Immature natural killer cell (primary cell): ENCODE measurements at regions not wholly inside any gene's neighbourhood (a gene's known extent, or its start where the extent isn't known, plus 50 kb on each side); places are given as distances from the start of the nearest gene placed in this dataset.

Source experiments
- DNase-seq, 3 donors: peaks; one replicate each; pipeline ENCODE4 v3.0.0; 2022; ENCODE audit warnings: mixed read lengths in 1 of 3
- H3K27ac Mint-ChIP-seq, 6 donors: one replicate each; pipeline ENCODE4 v1.8.0; 2020; ENCODE audit warnings: mixed read lengths in 6 of 6, mild to moderate bottlenecking in 5 of 6, inconsistent platforms in 4 of 6, moderate library complexity in 3 of 6
- H3K27me3 Mint-ChIP-seq, 3 donors: one replicate each; pipeline ENCODE4 v1.8.0; 2020 to 2021; ENCODE audit warnings: low read depth in 3 of 3, mild to moderate bottlenecking in 3 of 3, mixed read lengths in 3 of 3, moderate library complexity in 3 of 3, inconsistent platforms in 1 of 3
- H3K36me3 Mint-ChIP-seq, 3 donors: one replicate each; pipeline ENCODE4 v1.8.0; 2020; ENCODE audit warnings: mixed read lengths in 3 of 3, inconsistent platforms in 2 of 3, mild to moderate bottlenecking in 2 of 3
- H3K4me1 Mint-ChIP-seq, 2 donors: one replicate each; pipeline ENCODE4 v1.8.0; 2020; ENCODE audit warnings: inconsistent platforms in 2 of 2, mild to moderate bottlenecking in 2 of 2, mixed read lengths in 2 of 2, moderate library complexity in 1 of 2
- H3K4me3 Mint-ChIP-seq, 5 donors: one replicate each; pipeline ENCODE4 v1.8.0; 2020; ENCODE audit warnings: mild to moderate bottlenecking in 5 of 5, mixed read lengths in 5 of 5, inconsistent platforms in 3 of 5, moderate library complexity in 3 of 5
- H3K9me3 Mint-ChIP-seq, 6 donors: one replicate each; pipeline ENCODE4 v1.8.0; 2020; ENCODE audit warnings: mild to moderate bottlenecking in 6 of 6, mixed read lengths in 6 of 6, inconsistent platforms in 4 of 6, moderate library complexity in 3 of 6

GRCh38 chr19:29422486-29423085, 103.2 kb upstream of the VSTM2B start:
- no peak overlapping the region for H3K27ac Mint-ChIP-seq
- H3K27me3 Mint-ChIP-seq: peaks cover 3 to 6% (median 3%) of the 10 kb centered on the region in 3 donors
- DNase-seq: no peak
- no peaks in the 10 kb centered on the region for H3K36me3 Mint-ChIP-seq
- no peak overlapping the region for H3K4me3 Mint-ChIP-seq
- H3K9me3 Mint-ChIP-seq: no peaks in the 10 kb centered on the region
- H3K4me1 Mint-ChIP-seq: peaks cover 0 to 2% of the 10 kb centered on the region in 2 donors

DNA sequence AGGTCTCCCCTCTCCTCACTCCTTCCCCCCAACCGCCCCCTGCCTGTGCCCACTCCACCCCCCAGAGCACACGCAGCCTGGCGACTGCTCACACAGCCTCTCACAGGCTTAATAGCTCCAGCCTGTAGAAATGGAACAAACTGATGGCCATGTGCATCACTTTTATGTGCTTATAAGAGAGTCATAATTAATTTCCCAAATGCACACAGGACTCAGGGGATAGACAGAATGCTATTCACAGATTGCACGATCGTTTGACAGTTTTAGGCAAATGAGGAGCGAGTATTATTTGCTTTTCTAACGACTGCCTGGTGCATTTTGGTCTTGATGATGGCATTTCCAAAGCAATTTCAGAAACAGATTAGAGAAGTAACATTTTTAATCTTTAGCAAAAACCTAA, 97.7 kb upstream of the VSTM2B start:
- Mint-ChIP-seq H3K4me1 (no peaks in the 10 kb centered on the region), H3K27me3 (peaks cover 5 to 10% (median 5%) of the 10 kb centered on the region in 3 donors), H3K27ac (no peak overlapping the region), H3K4me3 (no peak overlapping the region), H3K36me3 (no peaks in the 10 kb centered on the region), H3K9me3 (no peaks in the 10 kb centered on the region)
- no peak for DNase-seq

DNA sequence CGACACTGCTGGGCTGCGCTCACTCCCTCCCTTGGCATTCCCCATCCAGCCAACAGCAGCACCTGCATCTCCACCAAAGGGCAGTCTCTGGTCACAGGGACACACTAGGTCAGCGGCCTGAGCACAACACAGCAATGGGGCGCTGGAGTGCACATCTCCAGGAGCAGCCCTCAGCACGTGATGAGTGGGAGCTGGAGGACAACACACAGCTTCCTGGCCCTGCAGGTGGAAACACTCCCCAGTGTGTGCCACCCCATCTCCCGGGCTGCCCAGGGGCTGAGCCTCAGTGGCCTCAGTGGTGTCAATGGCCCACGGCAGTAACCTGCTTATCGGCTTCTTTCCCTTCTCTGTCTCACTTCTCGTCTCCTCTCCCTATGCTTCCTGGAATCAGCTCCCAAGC, 96.8 kb upstream of the VSTM2B start:
- H3K27ac Mint-ChIP-seq: no peak overlapping the region
- DNase-seq: no peak
- H3K9me3 Mint-ChIP-seq: no peaks in the 10 kb centered on the region
- H3K4me1 Mint-ChIP-seq: no peaks in the 10 kb centered on the region
- no peaks in the 10 kb centered on the region for H3K36me3 Mint-ChIP-seq
- H3K4me3 Mint-ChIP-seq: no peak overlapping the region
- peaks cover 5 to 10% (median 9%) of the 10 kb centered on the region in 3 donors for H3K27me3 Mint-ChIP-seq

- H3K36me3 Mint-ChIP-seq: no peaks in the 10 kb centered on the region
- no peaks in the 10 kb centered on the region for H3K4me1 Mint-ChIP-seq
- no peak overlapping the region for H3K4me3 Mint-ChIP-seq
- no peak overlapping the region for H3K27ac Mint-ChIP-seq
- peaks cover 5 to 10% (median 9%) of the 10 kb centered on the region in 3 donors for H3K27me3 Mint-ChIP-seq
- DNase-seq: no peak
- H3K9me3 Mint-ChIP-seq: no peaks in the 10 kb centered on the region
These were observed 96.2 kb upstream of the VSTM2B start for GRCh38 chr19:29429581-29429980.

DNA sequence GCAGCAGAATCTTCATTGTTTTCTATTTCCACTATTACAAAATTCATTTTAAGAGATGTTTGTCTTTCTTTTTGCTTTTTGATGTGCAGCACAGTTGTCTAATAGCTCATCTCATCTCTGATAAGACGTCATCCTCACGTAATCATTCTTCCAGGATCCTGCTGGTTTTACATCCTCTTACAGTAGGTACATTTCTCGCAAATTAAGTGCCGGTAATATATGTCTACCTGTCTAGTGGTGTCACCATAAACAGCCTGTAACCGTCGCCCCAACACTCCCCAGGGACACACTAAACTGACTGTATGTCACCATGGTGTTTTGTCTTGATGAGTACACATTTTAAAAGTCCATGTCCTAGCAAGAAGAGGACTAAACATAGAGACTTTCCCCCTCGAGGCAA, 94.5 kb upstream of the VSTM2B start:
- Mint-ChIP-seq H3K4me3 (no peak overlapping the region), H3K36me3 (no peaks in the 10 kb centered on the region), H3K4me1 (no peaks in the 10 kb centered on the region), H3K27ac (no peak overlapping the region), H3K27me3 (peaks cover 1 to 10% (median 9%) of the 10 kb centered on the region in 3 donors), H3K9me3 (no peaks in the 10 kb centered on the region)
- DNase-seq: no peak

DNA sequence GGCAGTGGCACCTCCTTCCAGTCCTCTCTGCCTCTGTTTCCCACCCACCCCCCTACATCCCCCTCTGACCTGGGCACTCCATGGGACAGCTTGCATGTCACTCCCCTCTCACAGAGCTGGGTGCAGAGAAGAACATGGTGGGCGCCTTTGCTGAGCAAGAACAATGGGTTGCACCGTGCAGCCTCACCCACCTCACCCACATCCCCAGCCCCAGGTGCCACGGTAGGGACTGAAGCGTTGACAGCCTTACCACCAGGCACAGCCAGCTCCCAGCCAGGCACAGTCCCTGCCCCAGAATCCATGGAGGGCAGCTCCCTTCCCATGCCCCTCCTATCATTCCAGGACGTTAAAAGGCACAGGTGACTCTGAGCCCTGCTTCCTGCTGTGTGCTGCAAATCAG, 93.1 kb upstream of the VSTM2B start:
- no peak for DNase-seq
- Mint-ChIP-seq H3K36me3 (no peaks in the 10 kb centered on the region), H3K27ac (no peak overlapping the region), H3K4me3 (no peak overlapping the region), H3K4me1 (no peaks in the 10 kb centered on the region), H3K9me3 (no peaks in the 10 kb centered on the region), H3K27me3 (peaks cover 1 to 7% (median 5%) of the 10 kb centered on the region in 3 donors)

DNA sequence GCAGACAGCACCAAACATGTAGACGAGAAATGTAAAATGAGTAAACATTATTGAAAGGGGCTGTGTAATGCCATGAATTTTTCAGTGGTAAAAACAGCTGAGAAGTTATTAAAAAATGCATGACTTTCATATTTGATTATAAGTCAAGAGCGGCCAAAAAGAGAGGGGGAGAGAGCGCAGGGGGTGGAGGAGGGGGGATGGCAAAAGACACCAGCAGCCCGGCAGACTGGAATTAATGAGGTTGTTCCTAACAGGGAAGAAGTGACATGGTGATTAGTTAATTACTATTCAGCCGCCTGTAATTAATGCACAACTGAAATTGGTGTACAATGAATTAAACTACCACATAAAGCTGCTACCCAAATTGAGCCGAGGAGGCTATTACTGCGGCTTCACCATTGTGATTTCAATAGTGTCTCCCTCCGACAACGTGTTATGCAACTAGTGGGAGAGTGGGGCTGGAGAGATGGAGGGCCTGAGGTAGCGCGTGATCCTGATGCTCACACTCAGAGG, 89.1 kb upstream of the VSTM2B start:
- Mint-ChIP-seq H3K4me1 (no peaks in the 10 kb centered on the region), H3K36me3 (no peaks in the 10 kb centered on the region), H3K27me3 (peaks cover 1 to 8% (median 2%) of the 10 kb centered on the region in 3 donors), H3K27ac (no peak overlapping the region), H3K9me3 (no peaks in the 10 kb centered on the region), H3K4me3 (no peak overlapping the region)
- no peak for DNase-seq

- DNase-seq: no peak
- no peaks in the 10 kb centered on the region for H3K4me1 Mint-ChIP-seq
- no peak overlapping the region for H3K27ac Mint-ChIP-seq
- H3K4me3 Mint-ChIP-seq: no peak overlapping the region
- H3K27me3 Mint-ChIP-seq: peaks cover 0 to 2% (median 2%) of the 10 kb centered on the region in 3 donors
- no peaks in the 10 kb centered on the region for H3K36me3 Mint-ChIP-seq
- H3K9me3 Mint-ChIP-seq: no peaks in the 10 kb centered on the region
These were observed 86.8 kb upstream of the VSTM2B start for GRCh38 chr19:29439021-29439420.

GRCh38 chr19:29439688-29440550, 85.9 kb upstream of the VSTM2B start:
- no peaks in the 10 kb centered on the region for H3K9me3 Mint-ChIP-seq
- H3K27me3 Mint-ChIP-seq: peaks cover 0 to 7% (median 2%) of the 10 kb centered on the region in 3 donors
- no peak for DNase-seq
- H3K4me3 Mint-ChIP-seq: no peak overlapping the region
- no peak overlapping the region for H3K27ac Mint-ChIP-seq
- no peaks in the 10 kb centered on the region for H3K36me3 Mint-ChIP-seq
- no peaks in the 10 kb centered on the region for H3K4me1 Mint-ChIP-seq

- Mint-ChIP-seq H3K4me3 (no peak overlapping the region), H3K27me3 (peaks cover 2 to 9% (median 5%) of the 10 kb centered on the region in 3 donors), H3K36me3 (no peaks in the 10 kb centered on the region)
These were observed 83.7 kb upstream of the VSTM2B start for GRCh38 chr19:29442094-29442493.

DNA sequence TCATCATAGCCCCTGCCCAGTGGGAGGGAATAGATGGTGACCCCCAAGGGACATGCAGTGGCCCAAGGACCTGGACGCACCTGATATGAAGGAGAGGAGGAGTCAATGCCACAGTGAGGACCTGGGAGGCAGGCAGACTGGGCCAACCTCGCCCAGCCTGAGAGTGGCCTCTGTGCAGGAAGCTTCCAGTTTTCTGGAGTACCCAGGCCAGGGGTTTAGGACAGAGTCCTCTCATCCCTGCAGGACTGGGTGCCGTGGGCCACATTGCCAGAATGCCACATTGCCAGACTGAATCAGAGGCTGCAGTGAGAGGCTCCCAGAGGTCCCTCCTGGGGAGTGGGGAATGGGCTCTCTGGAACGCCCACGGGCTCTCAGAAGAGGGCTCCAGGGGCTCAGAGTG, 82.9 kb upstream of the VSTM2B start:
- Mint-ChIP-seq H3K27ac (no peak overlapping the region), H3K9me3 (no peaks in the 10 kb centered on the region), H3K27me3 (peaks cover 2 to 8% (median 5%) of the 10 kb centered on the region in 3 donors), H3K4me3 (no peak overlapping the region), H3K4me1 (no peaks in the 10 kb centered on the region), H3K36me3 (no peaks in the 10 kb centered on the region)
- no peak for DNase-seq

More at GRCh38 chr19:29442094-29442493, 83.7 kb upstream of the VSTM2B start:
- no peaks in the 10 kb centered on the region for H3K4me1 Mint-ChIP-seq
- H3K9me3 Mint-ChIP-seq: no peaks in the 10 kb centered on the region
- no peak overlapping the region for H3K27ac Mint-ChIP-seq
- no peak for DNase-seq

DNA sequence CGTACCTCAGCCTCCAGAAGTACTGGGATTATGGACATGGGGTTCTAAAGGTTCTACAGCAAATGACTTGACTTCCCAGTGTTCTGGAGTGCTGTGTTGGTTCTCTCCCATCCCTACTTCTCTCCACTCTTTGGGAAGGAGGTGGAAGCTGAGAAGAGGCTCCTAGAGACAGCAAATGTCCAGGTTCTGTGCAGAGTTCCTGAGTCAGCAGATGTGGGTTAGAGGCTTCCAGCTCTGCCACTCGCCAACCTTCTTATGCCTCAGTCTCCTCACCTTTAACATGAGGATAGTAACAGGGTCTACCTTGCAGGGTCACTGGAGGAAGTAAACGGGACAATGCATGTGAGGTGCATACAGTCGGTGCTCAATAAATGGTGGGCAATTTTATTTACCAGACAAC, 80.5 kb upstream of the VSTM2B start:
- Mint-ChIP-seq H3K9me3 (peaks cover 0 to 2% (median 0%) of the 10 kb centered on the region in 6 donors), H3K4me3 (no peak overlapping the region), H3K36me3 (no peaks in the 10 kb centered on the region), H3K27me3 (peaks cover 5 to 19% (median 7%) of the 10 kb centered on the region in 3 donors), H3K4me1 (no peaks in the 10 kb centered on the region), H3K27ac (no peak overlapping the region)
- no peak for DNase-seq

- Mint-ChIP-seq H3K36me3 (no peaks in the 10 kb centered on the region), H3K27ac (no peak overlapping the region), H3K4me1 (no peaks in the 10 kb centered on the region), H3K9me3 (peaks cover 0 to 3% (median 0%) of the 10 kb centered on the region in 6 donors), H3K4me3 (no peak overlapping the region), H3K27me3 (peaks cover 5 to 19% (median 6%) of the 10 kb centered on the region in 3 donors)
- no peak for DNase-seq
These were observed 79.4 kb upstream of the VSTM2B start for GRCh38 chr19:29446361-29446760.

DNA sequence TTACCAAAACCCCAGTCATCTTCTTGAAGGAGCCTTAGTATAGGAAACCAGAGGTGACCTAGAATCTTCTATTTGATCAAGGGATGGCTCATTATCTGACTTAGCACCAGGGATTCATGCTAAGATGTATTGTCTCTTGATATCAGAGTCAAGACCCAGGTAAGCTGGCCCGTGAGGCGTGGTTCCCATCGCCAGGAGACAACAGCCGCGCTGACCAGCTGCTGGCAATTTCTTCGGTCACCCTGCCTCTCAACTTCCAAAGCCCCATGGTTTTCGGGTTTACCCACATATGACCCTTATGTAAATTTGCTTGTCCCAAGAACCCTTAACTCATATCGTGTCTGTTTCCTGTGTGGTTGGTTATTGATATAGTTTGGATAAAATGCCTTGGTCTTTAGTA, 77.7 kb upstream of the VSTM2B start:
- Mint-ChIP-seq H3K27ac (no peak overlapping the region), H3K9me3 (peaks cover 0 to 3% (median 0%) of the 10 kb centered on the region in 6 donors), H3K36me3 (no peaks in the 10 kb centered on the region), H3K4me3 (no peak overlapping the region), H3K27me3 (peaks cover 5 to 19% (median 10%) of the 10 kb centered on the region in 3 donors), H3K4me1 (no peaks in the 10 kb centered on the region)
- DNase-seq: no peak
